ENCODE measurements at regions not wholly inside any gene's neighbourhood (a gene's known extent, or its start where the extent isn't known, plus 50 kb on each side); places are given as distances from the start of the nearest gene placed in this dataset.

DNA sequence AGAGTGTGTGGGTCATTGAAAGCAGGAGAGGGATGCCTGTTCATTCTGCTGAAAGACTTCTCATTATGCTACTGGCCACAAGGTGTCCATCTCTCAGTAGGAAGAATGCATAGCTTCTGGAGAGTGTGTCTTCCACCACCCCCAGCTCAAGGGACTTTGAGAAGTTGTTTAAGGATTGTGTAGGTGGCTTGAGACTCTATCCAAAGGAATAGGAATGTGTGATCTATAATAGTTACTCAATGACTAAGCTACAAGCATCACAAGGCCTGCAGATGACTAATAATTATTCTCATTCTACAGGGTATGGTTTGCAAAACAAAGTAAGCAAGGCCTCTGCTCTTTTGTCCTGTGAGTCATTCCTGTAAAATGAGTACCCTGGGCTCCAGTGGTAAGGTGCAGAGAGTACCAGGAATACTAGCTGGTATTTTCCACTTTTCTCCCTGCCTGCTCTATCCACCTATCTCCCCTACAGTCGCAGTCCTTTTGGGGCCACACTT lies 279.8 kb upstream of the BOD1L1 start:
- H3K4me3 Mint-ChIP-seq = no peak overlapping the region
- H3K27ac Mint-ChIP-seq = no peak overlapping the region
- peaks cover 12% of the 10 kb centered on the region for H3K4me1 Mint-ChIP-seq (ENCODE audit: low read depth)
- H3K27me3 Mint-ChIP-seq = no peaks in the 10 kb centered on the region
- H3K9me3 Mint-ChIP-seq = no peaks in the 10 kb centered on the region
- intact Hi-C loops (cut with micrococcal nuclease) = no loop called here
- no peaks in the 10 kb centered on the region for H3K36me3 Mint-ChIP-seq (ENCODE audit: low read depth)

- intact Hi-C loops (cut with micrococcal nuclease) = no loop called here
- Mint-ChIP-seq H3K9me3 (no peaks in the 10 kb centered on the region), H3K4me1 (ENCODE audit: low read depth) (peaks cover 24% of the 10 kb centered on the region), H3K36me3 (ENCODE audit: low read depth) (no peaks in the 10 kb centered on the region), H3K27ac (no peak overlapping the region), H3K27me3 (no peaks in the 10 kb centered on the region), H3K4me3 (no peak overlapping the region)
These were observed 280.9 kb upstream of the BOD1L1 start for GRCh38 chr4:13908455-13908854.

DNA sequence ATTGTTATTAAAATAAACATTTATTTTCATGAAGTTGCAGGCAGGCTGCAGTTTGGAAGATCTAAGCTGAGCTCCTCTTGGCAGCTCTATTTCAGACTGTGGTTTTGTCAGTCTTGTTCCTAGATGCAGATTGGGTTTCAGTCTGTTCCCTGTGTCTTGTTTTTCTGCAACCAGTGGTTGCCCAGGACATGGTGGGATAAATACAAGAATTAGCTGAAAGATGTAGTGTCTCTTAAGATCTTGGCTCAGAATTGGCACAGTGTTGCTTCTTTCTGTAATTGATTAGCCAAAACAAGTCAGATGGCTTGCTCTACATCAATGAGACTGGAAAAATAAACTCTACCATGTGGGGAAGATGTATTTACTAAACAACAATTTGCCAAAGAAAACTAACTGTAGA lies 283.0 kb upstream of the BOD1L1 start:
- Mint-ChIP-seq H3K9me3 (no peaks in the 10 kb centered on the region), H3K4me3 (no peak overlapping the region), H3K36me3 (ENCODE audit: low read depth) (no peaks in the 10 kb centered on the region), H3K4me1 (ENCODE audit: low read depth) (peaks cover 26% of the 10 kb centered on the region), H3K27ac (no peak overlapping the region), H3K27me3 (peaks cover 2% of the 10 kb centered on the region)
- intact Hi-C loops (cut with micrococcal nuclease) = no loop called here

- H3K4me3 Mint-ChIP-seq = no peak overlapping the region
- no peak overlapping the region for H3K27ac Mint-ChIP-seq
- H3K4me1 Mint-ChIP-seq (ENCODE audit: low read depth) = peaks cover 26% of the 10 kb centered on the region
- intact Hi-C loops (cut with micrococcal nuclease) = no loop called here
- H3K36me3 Mint-ChIP-seq (ENCODE audit: low read depth) = no peaks in the 10 kb centered on the region
- H3K27me3 Mint-ChIP-seq = peaks cover 2% of the 10 kb centered on the region
- no peaks in the 10 kb centered on the region for H3K9me3 Mint-ChIP-seq
These were observed 283.7 kb upstream of the BOD1L1 start for GRCh38 chr4:13911256-13911655.

- peaks cover 2% of the 10 kb centered on the region for H3K27me3 Mint-ChIP-seq
- H3K36me3 Mint-ChIP-seq (ENCODE audit: low read depth) = no peaks in the 10 kb centered on the region
- H3K4me3 Mint-ChIP-seq = no peak overlapping the region
- no peak overlapping the region for H3K27ac Mint-ChIP-seq
- peaks cover 21% of the 10 kb centered on the region for H3K4me1 Mint-ChIP-seq (ENCODE audit: low read depth)
- intact Hi-C loops (cut with micrococcal nuclease) = no loop called here
- H3K9me3 Mint-ChIP-seq = no peaks in the 10 kb centered on the region
These were observed 285.0 kb upstream of the BOD1L1 start for GRCh38 chr4:13912436-13912925.

- Mint-ChIP-seq H3K4me1 (ENCODE audit: low read depth) (peaks cover 21% of the 10 kb centered on the region), H3K27me3 (peaks cover 2% of the 10 kb centered on the region), H3K36me3 (ENCODE audit: low read depth) (no peaks in the 10 kb centered on the region), H3K4me3 (no peak overlapping the region), H3K27ac (no peak overlapping the region), H3K9me3 (no peaks in the 10 kb centered on the region)
- intact Hi-C loops (cut with micrococcal nuclease) = no loop called here
These were observed 285.4 kb upstream of the BOD1L1 start for GRCh38 chr4:13912966-13913365.

DNA sequence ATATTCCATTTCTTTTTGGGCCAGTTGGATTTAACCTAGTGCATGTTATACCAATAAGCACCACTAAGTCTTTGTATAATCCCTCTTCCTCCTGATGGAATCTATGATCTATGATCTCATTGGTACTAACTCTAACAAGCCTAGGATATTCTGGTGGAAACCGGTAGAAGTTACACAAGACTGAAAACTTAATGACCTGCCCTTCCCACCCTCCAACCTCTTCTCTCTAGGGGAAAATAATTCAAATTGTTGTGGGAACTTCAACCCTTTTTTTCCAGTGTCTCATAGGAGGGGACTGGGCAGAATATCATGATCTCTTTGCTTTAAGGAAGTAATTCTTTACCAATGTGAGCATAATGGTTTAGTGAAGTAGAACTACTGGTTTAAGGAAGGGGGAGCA lies 289.5 kb upstream of the BOD1L1 start:
- no peaks in the 10 kb centered on the region for H3K36me3 Mint-ChIP-seq (ENCODE audit: low read depth)
- intact Hi-C loops (cut with micrococcal nuclease) = no loop called here

DNA sequence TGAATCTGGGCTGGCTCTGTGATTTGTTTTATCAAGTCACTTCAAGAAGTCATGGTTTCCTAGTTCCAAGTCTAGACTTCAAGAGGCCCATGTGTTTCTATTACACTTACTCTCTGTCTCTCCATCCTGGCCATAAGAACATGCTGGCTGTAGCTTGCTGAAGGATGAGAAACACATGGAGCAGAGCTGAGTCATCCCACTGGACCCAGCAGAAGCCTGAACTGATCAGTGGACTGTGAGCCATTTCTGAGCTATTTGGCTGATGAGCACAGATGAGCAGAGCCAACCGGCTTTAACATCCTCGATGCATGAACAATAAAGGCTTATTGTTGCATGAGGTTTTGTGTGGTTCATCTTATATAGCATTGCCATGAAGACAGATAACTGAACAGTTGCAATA lies 290.6 kb upstream of the BOD1L1 start:
- Mint-ChIP-seq H3K27me3 (peaks cover 5% of the 10 kb centered on the region), H3K9me3 (no peaks in the 10 kb centered on the region), H3K4me1 (ENCODE audit: low read depth) (peaks cover 19% of the 10 kb centered on the region), H3K4me3 (no peak overlapping the region), H3K27ac (no peak overlapping the region), H3K36me3 (ENCODE audit: low read depth) (no peaks in the 10 kb centered on the region)
- intact Hi-C loops (cut with micrococcal nuclease) = no loop called here

More for the DNA sequence above, 289.5 kb upstream of the BOD1L1 start:
- Mint-ChIP-seq H3K9me3 (no peaks in the 10 kb centered on the region), H3K27ac (no peak overlapping the region), H3K27me3 (peaks cover 2% of the 10 kb centered on the region), H3K4me1 (ENCODE audit: low read depth) (peaks cover 30% of the 10 kb centered on the region), H3K4me3 (no peak overlapping the region)

- intact Hi-C loops (cut with micrococcal nuclease) = no loop called here
- H3K27ac Mint-ChIP-seq = no peak overlapping the region
- H3K36me3 Mint-ChIP-seq (ENCODE audit: low read depth) = no peaks in the 10 kb centered on the region
- no peaks in the 10 kb centered on the region for H3K9me3 Mint-ChIP-seq
- H3K27me3 Mint-ChIP-seq = peaks cover 5% of the 10 kb centered on the region
- no peak overlapping the region for H3K4me3 Mint-ChIP-seq
- peaks cover 13% of the 10 kb centered on the region for H3K4me1 Mint-ChIP-seq (ENCODE audit: low read depth)
These were observed 291.5 kb upstream of the BOD1L1 start for GRCh38 chr4:13918991-13919441.

- intact Hi-C loops (cut with micrococcal nuclease) = no loop called here
- Mint-ChIP-seq H3K27me3 (peaks cover 8% of the 10 kb centered on the region), H3K9me3 (no peaks in the 10 kb centered on the region), H3K4me3 (no peak overlapping the region), H3K36me3 (ENCODE audit: low read depth) (no peaks in the 10 kb centered on the region), H3K4me1 (ENCODE audit: low read depth) (peaks cover 13% of the 10 kb centered on the region), H3K27ac (no peak overlapping the region)
These were observed 292.8 kb upstream of the BOD1L1 start for GRCh38 chr4:13920111-13920875.

GRCh38 chr4:13920901-13921300 lies 293.4 kb upstream of the BOD1L1 start:
- H3K4me1 Mint-ChIP-seq (ENCODE audit: low read depth) = peaks cover 13% of the 10 kb centered on the region
- H3K4me3 Mint-ChIP-seq = no peak overlapping the region
- peaks cover 6% of the 10 kb centered on the region for H3K27me3 Mint-ChIP-seq
- H3K9me3 Mint-ChIP-seq = no peaks in the 10 kb centered on the region
- intact Hi-C loops (cut with micrococcal nuclease) = no loop called here
- H3K36me3 Mint-ChIP-seq (ENCODE audit: low read depth) = no peaks in the 10 kb centered on the region
- no peak overlapping the region for H3K27ac Mint-ChIP-seq

GRCh38 chr4:13921805-13922204 lies 294.3 kb upstream of the BOD1L1 start:
- Mint-ChIP-seq H3K4me3 (no peak overlapping the region), H3K9me3 (no peaks in the 10 kb centered on the region), H3K27ac (no peak overlapping the region), H3K36me3 (ENCODE audit: low read depth) (no peaks in the 10 kb centered on the region), H3K27me3 (peaks cover 6% of the 10 kb centered on the region), H3K4me1 (ENCODE audit: low read depth) (peaks cover 13% of the 10 kb centered on the region)
- intact Hi-C loops (cut with micrococcal nuclease) = no loop called here

DNA sequence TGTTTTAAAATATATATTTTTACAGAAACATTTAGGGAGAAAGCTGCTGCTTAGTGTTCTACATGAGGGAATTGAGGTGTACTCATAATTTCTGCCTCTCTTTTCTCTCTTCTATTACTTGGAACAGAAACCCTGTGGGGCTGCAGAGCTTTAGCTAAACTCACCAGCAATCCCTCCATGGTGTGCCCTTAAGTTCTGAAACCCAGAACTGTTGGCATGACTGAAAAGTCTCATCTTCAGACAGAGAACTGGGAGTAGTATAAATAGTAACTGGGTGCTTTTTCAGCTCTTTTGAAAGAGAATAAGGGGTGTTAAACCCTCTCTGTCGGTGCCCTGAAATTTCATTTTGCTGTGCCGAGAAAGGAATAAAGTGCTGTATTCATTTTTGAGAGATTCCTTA lies 294.9 kb upstream of the BOD1L1 start:
- no peaks in the 10 kb centered on the region for H3K9me3 Mint-ChIP-seq
- H3K27me3 Mint-ChIP-seq = peaks cover 6% of the 10 kb centered on the region
- H3K27ac Mint-ChIP-seq = no peak overlapping the region
- H3K36me3 Mint-ChIP-seq (ENCODE audit: low read depth) = no peaks in the 10 kb centered on the region
- intact Hi-C loops (cut with micrococcal nuclease) = no loop called here
- H3K4me1 Mint-ChIP-seq (ENCODE audit: low read depth) = peaks cover 13% of the 10 kb centered on the region
- H3K4me3 Mint-ChIP-seq = no peak overlapping the region

DNA sequence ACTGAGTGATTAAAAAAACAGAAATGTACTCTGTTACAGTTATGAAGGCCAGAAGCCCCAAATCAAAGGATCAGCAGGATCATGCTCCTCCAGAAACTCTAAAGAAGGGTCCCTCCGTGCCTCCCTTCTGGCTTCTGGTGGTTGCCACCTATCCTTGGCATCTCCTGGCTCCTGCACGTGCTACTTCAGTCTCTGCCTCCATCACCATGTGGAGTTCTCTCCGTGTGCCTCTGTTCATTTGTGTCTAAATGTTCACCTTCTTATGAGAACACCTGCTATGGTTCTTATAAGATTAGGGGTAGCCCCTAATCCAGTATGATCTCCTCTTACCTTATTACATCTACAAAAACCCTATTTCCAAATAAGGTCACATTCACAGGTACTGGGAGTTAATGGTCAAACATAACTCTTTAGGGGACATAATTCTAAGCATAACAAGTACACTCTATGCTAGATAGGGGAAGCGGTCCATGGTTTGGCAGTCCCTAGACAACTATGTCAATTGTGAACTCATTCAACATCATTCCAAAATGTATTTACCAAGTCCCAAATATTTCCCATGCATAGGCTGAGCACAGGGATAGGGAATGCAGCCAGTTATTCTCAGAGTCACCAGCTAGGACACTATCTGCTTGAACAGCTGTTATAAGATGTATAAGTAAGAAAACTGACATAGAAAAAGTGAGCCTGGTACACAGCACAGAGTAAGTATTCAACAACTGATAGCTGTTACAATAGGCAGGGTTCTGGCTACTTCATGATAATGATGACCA lies 295.5 kb upstream of the BOD1L1 start:
- H3K9me3 Mint-ChIP-seq = no peaks in the 10 kb centered on the region
- intact Hi-C loops (cut with micrococcal nuclease) = no loop called here
- no peak overlapping the region for H3K4me3 Mint-ChIP-seq
- no peak overlapping the region for H3K27ac Mint-ChIP-seq
- no peaks in the 10 kb centered on the region for H3K36me3 Mint-ChIP-seq (ENCODE audit: low read depth)
- H3K27me3 Mint-ChIP-seq = peaks cover 6% of the 10 kb centered on the region
- peaks cover 13% of the 10 kb centered on the region for H3K4me1 Mint-ChIP-seq (ENCODE audit: low read depth)

Measured in dendritic cell treated with granulocyte-macrophage colony-stimulating factor and Interleukin-4, amounts not matched to agents 40 ng/mL and 50 ng/mL, for 4 days (primary cell).